GM12892 (cell line): ENCODE measurements at regions not wholly inside any gene's neighbourhood (a gene's known extent, or its start where the extent isn't known, plus 50 kb on each side); places are given as distances from the start of the nearest gene placed in this dataset.

Experiments used
- POLR2A ChIP-seq: IDR thresholded peaks from 2 replicates; pipeline ENCODE4 v1.6.1; 2011; ENCODE audit warnings: low read depth, low read length, control low read depth
- POLR2AphosphoS5 ChIP-seq: IDR thresholded peaks from 2 replicates; pipeline ENCODE4 v1.6.1; 2011; ENCODE audit warnings: low read depth, low read length, control low read depth
- TAF1 ChIP-seq: IDR thresholded peaks from 2 replicates; pipeline ENCODE4 v1.6.1; 2011; ENCODE audit warnings: low read depth, mild to moderate bottlenecking, control low read depth, low read length, borderline replicate concordance

DNA sequence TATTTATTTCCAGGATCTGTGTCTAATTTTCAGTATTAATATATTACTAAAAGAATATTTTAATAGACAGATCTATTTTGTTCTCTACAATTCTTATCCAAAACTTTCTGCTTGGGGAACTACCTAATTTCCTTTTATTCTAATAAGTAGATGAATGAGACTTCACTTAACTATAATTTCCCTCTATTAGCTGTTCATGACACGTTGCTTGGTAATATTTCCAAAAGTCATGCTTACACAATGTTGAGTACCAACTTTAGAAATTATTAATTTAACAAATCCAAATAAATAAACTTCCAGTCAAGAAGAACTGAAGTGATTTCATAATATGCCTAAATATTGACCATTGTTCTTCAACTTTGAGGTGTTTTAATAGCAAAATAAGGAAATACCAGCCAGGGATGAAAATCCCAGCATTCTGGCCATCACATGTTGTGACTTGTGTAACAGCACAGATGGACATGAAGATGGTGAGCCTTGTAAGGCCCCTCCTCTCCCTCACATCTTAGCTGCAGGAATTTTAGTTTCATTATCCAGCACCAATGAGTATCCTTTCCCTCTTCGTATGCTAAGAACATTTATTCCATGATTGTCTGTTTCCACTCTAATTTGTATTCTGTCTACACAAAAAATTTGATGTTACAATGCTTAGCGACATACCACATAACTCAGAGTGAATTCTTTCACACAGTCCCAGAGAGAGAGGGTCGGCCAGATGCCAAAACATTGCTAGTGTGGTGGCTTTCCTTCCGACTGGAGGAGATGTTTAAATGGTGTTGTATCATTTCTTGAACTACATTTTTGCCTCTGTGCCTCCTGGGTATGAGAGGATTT is 137.5 kb downstream of the FOXA2 start:
- TF ChIP-seq POLR2A (no peak), POLR2AphosphoS5 (no peak), TAF1 (no peak)
